ENCODE measurements at regions not wholly inside any gene's neighbourhood (a gene's known extent, or its start where the extent isn't known, plus 50 kb on each side); places are given as distances from the start of the nearest gene placed in this dataset.

DNA sequence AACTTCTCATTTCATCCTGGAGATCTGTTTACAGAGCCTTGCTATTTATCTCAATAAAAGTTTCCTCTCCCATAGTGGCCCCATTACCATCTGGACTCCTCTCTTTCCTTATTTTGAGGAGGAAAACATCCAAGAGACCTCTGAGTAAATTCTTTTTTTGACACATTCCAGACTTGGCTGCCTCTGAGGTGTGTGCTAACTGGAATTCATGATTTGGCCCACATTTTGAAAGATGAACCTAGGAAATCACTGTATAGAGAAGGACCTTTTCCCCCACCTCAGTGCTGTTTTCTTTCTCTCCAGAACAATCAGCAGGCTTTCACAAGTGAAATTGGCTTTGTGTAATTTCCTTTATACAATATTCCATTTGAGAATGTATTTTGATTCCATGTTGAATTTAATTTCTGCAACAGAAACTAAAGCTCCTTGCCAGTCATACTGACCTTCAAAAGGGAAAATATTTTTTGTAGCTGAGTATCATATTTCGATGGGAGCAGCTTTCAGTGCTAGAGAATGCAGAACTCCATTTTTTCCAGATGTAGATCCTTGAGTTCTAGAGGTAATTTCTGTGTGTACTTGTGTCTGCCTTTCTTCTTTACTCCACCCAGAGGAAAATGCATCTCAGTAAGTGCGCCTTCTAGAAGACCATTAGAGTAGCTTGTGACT, 244.9 kb upstream of the RGS6 start:
- TF ChIP-seq, protein P1, sequence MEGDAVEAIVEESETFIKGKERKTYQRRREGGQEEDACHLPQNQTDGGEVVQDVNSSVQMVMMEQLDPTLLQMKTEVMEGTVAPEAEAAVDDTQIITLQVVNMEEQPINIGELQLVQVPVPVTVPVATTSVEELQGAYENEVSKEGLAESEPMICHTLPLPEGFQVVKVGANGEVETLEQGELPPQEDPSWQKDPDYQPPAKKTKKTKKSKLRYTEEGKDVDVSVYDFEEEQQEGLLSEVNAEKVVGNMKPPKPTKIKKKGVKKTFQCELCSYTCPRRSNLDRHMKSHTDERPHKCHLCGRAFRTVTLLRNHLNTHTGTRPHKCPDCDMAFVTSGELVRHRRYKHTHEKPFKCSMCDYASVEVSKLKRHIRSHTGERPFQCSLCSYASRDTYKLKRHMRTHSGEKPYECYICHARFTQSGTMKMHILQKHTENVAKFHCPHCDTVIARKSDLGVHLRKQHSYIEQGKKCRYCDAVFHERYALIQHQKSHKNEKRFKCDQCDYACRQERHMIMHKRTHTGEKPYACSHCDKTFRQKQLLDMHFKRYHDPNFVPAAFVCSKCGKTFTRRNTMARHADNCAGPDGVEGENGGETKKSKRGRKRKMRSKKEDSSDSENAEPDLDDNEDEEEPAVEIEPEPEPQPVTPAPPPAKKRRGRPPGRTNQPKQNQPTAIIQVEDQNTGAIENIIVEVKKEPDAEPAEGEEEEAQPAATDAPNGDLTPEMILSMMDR (conservative IDR thresholded peaks at IDR 0.05; ENCODE audit: low read depth, low read length), result no peak
- DNase-seq (ENCODE audit: low read depth), result no peak
- no peak overlapping the region for H3K4me3 ChIP-seq (ENCODE audit: low read length)

DNA sequence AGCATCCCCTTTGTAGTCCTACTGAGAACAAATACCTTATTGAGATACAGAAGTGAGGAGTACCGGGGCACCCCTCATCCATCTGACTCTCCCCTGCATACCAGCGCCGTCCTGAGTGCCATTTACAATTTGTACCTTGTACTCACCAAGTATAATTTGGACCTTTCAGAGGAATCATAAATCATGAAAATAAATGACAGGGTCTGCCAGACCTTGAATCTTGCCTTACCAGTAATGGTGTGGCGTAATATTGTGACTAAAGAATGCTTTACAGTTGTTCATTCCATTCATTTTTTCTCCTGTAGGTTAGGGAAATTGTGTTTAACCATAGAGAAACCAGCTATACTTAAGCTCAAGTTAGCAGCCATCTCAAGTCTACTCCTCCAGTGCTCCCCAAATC, 243.7 kb upstream of the RGS6 start:
- TF ChIP-seq, protein P1 (conservative IDR thresholded peaks at IDR 0.05; ENCODE audit: low read depth, low read length), result no peak
- DNase-seq (ENCODE audit: low read depth), result no peak
- H3K4me3 ChIP-seq (ENCODE audit: low read length), result no peak overlapping the region

DNA sequence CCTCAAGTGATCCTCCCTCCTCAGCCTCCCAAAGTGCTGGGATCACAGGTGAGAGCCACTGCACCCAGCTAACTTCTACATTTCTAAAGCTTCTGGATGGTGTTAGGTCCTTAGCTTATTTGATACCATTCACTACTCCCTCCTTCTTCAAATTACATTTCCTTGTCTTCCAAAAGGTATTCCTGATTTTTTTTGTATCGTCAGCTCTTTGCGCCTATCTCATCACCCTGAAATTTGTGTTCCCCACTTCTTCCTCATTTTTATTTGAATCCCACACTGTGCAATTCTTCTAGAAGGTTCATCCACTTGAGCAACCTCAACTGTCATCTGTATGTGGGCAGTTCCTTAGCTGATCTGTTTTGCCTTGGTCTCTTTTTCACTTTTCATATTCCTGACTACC, 241.8 kb upstream of the RGS6 start:
- no peak for DNase-seq (ENCODE audit: low read depth)
- TF ChIP-seq, protein P1 (conservative IDR thresholded peaks at IDR 0.05; ENCODE audit: low read depth, low read length), result no peak
- H3K4me3 ChIP-seq (ENCODE audit: low read length), result no peak overlapping the region

DNA sequence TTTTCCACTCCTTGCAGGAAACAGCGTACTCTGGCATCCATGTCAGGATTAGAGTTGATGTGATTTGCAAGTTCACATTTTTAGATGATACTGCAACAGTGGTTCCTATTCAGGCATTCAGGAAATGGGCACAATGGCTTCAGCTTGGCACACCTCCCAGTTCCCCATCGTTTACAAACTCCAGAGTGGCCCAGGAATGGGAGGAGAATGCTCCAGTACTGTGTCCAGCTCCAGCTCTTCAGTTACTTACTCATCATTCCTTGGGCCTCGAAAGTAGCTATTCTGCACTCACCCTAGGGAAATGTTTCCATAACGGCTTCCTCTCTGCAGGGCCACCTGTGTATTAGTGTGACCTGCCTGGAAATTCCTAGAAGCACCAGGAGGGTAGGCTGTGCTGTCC, 239.7 kb upstream of the RGS6 start:
- TF ChIP-seq, protein P1 (conservative IDR thresholded peaks at IDR 0.05; ENCODE audit: low read depth, low read length), result no peak
- no peak overlapping the region for H3K4me3 ChIP-seq (ENCODE audit: low read length)
- DNase-seq (ENCODE audit: low read depth), result no peak

DNA sequence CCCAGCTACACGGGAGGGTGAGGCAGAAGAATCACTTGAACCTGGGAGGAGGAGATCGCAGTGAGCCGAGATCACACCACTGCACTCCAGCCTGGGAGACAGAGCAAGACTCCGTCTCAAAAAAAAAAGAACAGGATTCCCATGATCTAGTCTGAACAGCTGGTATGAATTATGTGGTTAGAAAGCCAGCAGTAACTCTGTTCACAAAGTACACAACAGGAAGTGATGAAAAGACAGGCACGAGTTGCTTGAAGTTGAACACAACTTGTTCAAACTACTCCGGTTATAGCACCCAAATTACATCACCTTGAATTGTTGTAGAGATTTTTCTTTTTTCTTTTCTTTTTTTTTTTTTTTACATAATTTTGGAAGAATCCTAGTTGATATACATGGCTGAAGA, 238.8 kb upstream of the RGS6 start:
- no peak overlapping the region for H3K4me3 ChIP-seq (ENCODE audit: low read length)
- DNase-seq (ENCODE audit: low read depth), result no peak
- TF ChIP-seq, protein P1 (conservative IDR thresholded peaks at IDR 0.05; ENCODE audit: low read depth, low read length), result no peak

DNA sequence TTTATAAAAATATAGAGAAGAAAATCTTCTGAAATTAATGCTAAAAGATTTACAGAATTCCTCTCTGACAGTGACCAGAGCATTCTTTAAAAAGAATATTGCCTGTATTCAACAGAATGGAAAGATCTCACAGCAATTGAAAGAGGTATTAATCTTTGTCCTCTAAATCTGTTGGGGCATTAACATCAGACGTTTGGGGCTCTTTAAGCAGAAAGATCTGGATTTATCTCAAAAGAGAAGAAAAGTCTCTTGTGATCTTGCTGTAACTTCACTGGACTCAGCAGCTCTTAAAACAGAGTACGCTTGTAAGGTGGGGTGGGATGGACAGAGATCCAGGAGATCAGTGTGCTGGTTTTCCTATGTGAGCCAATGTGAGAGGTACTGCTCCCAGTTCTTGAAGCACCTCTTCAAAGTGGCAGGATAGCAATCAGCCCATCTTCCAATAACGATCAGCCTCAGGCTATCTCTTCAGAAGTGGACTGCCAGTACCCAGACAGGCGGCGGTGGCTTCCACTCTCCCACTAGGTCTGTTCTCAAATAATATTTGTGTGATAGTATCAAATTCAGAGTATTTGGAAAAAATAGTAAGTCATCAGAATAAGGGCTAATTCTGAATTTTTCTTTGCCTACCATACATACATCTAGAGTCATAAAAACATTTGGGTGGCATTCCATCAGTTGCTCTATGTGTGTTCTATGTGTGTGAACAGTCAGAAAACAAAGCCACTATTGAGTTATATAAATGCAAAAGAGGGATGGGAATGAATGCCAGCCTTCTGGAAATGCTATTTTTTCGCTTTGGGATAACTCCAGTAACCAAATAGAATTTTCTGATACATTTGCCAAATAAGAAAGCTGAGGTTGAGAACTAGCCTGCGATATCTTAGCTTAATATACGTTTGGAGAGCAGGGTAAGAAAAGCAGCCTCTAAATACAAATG, 237.4 kb upstream of the RGS6 start:
- no peak for DNase-seq (ENCODE audit: low read depth)
- H3K4me3 ChIP-seq (ENCODE audit: low read length), result no peak overlapping the region
- TF ChIP-seq, protein P1 (conservative IDR thresholded peaks at IDR 0.05; ENCODE audit: low read depth, low read length), result no peak
